Posterior vena cava (tissue), 2 donors: ENCODE measurements at regions not wholly inside any gene's neighbourhood (a gene's known extent, or its start where the extent isn't known, plus 50 kb on each side); places are given as distances from the start of the nearest gene placed in this dataset.
"Not testable (repeated sequence)": the region's sequence is repeated elsewhere in the genome, so short reads cannot be mapped to it uniquely, and the experiment has no call there.

ENCODE experiments used
- DNase-seq: peaks from one replicate; pipeline ENCODE4 v3.0.0-alpha.2; 2020; ENCODE audit warnings: low spot score
- intact Hi-C, 2 donors: fragments of 100-400 bp; cut with DNase I; formaldehyde crosslinking; loops; one replicate each; pipeline versions ENCODE4 v1.14.1 to v1.14.2; 2022 to 2023
- donor health status: DM: yes; HTN: yes; CAD: no.
- donor health status: DM: yes; HTN: yes; CAD: no.

GRCh38 chr1:95503278-95504030 is 269.4 kb downstream of the RWDD3 start:
- DNase-seq, result no peak
- intact Hi-C loops, result no loop called here

DNA sequence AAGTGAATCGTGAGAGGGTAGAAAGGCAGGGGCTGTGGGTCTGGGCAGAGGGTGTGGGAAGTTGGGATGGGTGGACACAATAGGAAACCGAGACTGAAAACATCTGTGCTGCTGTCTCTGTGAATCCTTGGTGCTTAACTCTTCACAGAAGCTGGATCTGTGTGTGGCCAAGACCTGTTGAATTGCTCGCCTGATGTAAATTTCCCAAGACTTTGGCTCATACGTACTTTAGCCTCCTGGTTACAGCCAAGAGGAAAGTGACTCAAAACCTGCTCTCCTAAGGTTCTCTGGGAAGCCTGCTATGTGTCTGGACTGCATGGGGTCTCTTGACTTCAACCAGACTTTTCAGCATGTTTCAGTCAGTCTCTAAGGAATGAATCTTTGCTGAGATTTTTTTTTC is 270.3 kb downstream of the RWDD3 start:
- DNase-seq, result no peak
- intact Hi-C loops, result no loop called here

DNA sequence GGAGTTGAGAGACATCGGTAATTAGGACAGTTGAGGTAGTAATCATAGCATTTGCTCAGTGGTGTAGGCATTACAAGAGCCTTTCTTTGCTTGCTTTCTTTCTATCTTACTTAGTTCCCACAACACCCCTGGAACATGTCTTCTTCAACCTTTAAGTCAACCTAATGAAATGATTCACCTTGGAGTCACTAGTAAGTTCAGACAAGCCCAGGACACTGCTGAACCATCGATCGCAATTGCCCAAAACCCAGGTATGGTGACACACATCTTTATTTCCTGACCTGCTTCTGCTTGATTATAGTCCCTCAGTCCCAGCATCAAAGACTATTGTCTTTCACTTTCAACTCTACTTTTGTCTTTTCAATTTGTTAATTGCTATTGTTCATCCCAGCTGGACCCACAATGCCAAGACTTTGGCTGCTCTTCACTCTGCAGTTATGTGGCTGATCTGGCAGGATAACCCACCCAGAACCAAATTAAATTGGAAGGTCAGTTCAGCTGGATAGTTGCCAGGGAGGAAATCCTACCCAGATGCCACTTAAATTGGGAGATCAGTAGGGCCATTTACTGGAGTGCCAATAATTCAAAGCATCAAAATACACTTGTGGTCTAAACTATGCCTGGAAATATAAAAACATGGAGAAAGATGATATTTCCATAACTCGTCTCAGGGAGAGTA is 272.9 kb downstream of the RWDD3 start:
- DNase-seq, result no peak
- intact Hi-C loops, result no loop called here

GRCh38 chr1:95509989-95510388 is 276.0 kb downstream of the RWDD3 start:
- DNase-seq, result no peak
- intact Hi-C loops, result no loop called here

DNA sequence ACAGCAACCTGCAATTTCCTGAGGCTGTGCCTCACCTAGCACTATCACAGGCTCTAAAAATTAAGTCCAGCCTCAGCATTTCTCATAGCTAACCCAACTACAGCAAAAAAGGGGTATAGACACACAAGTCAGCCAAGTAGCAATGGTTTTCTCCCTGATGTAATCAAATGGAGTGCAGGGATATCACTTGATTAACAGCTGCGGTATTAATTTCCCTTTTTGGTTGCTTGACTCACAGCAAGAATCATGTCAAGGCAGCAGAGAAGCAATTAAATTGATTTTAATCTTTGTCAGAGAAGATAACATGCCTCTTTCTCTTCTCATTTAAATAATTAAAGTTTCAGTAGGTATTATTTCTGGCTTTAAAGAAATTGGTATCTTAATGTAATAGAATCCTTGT is 278.9 kb downstream of the RWDD3 start:
- intact Hi-C loops, result no loop called here
- no peak for DNase-seq

- intact Hi-C loops, result no loop called here
- no peak for DNase-seq
Observed at GRCh38 chr1:95517506-95517905, 283.5 kb downstream of the RWDD3 start.

- no peak for DNase-seq
- intact Hi-C loops, result no loop called here
Observed at GRCh38 chr1:95518310-95518709, 284.3 kb downstream of the RWDD3 start.

DNA sequence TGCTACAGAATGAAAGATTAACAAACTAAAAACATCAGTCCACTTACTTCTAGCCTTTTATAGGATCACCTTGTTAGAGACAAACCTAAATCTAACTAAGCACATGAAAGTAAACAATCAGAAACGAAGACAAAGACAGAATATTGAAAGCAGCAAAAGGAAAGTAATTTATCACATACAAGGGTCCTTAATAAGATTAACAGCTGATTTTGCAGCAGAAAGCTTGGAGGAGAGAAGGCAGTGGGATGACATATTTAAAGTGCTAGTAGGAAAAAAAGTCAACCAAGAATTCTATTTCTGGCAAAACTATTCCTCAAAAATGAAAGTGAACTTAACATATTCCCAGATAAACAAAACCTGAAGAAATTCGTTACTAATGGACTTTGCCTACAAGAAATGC is 286.4 kb downstream of the RWDD3 start:
- DNase-seq, result no peak
- intact Hi-C loops, result no loop called here

GRCh38 chr1:95532335-95532734 is 298.3 kb downstream of the RWDD3 start:
- intact Hi-C loops, result no loop called here
- no peak for DNase-seq

GRCh38 chr1:95534985-95535384 is 301.0 kb downstream of the RWDD3 start:
- no peak for DNase-seq
- intact Hi-C loops, result no loop called here

GRCh38 chr1:95535614-95536013 is 301.6 kb downstream of the RWDD3 start:
- no peak for DNase-seq
- intact Hi-C loops, result no loop called here

DNA sequence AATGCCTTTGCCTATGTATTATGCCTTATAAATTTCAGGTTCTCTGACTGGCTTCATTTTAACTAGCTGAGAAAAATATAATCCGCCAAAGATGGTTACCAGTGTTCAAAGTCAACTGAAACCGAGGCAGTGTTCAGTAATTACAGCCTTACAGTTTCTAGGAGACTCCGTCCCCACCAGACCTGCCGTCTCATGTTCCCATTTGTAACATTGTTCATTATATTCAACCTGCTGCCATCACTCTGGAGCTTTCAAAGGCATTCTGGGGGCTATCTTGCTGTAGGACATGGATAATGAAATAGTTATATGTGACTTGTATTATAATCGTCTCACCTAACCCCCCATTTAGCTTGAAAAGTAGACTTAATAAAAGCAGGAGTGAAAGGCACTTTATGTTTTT is 302.5 kb downstream of the RWDD3 start:
- DNase-seq, result no peak
- intact Hi-C loops, result no loop called here

DNA sequence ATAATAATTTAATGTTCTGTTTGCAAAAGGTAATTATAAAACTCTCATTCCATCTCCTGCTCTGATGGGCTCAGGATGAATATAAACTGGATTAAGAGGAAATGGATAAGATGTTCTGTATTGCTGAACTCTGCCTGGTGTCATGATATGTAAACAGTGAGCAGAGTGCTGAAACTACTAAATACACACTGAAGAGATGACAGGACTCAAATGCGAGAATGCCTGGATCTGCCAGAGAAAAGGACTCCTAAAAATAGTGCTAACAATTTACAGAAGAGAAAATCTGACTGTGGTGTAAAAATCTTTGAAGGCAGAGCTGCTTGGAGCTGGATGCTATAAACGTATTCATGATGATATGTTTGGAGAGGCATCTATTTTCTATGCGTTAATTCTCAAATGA is 303.2 kb downstream of the RWDD3 start:
- no peak for DNase-seq
- intact Hi-C loops, result no loop called here

DNA sequence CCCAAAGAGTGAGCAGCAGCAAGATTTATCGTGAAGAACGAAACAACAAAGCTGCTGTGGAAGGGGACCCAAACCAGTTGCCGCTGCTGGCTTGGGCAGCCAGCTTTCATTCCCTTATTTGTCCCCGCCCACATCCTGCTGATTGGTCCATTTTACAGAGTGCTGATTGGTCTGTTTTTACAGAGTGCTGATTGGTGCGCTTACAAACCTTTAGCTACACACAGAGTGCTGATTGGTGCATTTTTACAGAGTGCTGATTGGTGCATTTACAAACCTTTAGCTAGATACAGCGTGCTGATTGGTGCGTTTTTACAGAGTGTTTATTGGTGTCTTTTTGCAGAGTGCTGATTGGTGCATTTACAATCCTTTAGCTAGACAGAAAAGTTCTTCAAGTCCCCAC is 304.2 kb downstream of the RWDD3 start:
- intact Hi-C loops, DNase-seq: not testable (repeated sequence)

GRCh38 chr1:95542936-95543335 is 308.9 kb downstream of the RWDD3 start:
- intact Hi-C loops, result no loop called here
- DNase-seq, result no peak

GRCh38 chr1:95547005-95547404 is 313.0 kb downstream of the RWDD3 start:
- intact Hi-C loops, result no loop called here
- DNase-seq, result no peak

DNA sequence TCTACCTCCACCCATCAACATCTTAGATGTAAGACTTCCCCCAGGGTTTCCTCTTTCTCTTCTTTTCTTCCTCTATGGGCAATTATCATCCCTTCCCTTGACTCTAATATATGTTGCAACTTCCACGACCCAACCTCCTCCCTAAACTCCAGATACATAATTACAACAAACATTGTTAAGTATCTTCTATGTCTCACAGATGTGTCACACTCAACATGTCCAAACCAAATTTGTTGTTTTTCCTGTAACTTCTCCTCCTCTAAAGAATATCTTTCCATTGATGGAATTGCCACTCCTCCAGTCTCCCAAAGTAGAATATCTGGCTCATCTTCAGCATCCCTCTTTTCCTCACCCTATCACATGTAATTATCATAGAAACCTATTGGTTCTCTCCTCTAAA is 314.2 kb downstream of the RWDD3 start:
- intact Hi-C loops, result no loop called here
- no peak for DNase-seq

- no peak for DNase-seq
- intact Hi-C loops, result no loop called here
Observed at GRCh38 chr1:95551201-95551600, 317.2 kb downstream of the RWDD3 start.

- DNase-seq, result no peak
- intact Hi-C loops, result no loop called here
Observed at GRCh38 chr1:95553595-95553994, 319.6 kb downstream of the RWDD3 start.

- no peak for DNase-seq
- intact Hi-C loops, result no loop called here
Observed at GRCh38 chr1:95554408-95554807, 320.4 kb downstream of the RWDD3 start.

DNA sequence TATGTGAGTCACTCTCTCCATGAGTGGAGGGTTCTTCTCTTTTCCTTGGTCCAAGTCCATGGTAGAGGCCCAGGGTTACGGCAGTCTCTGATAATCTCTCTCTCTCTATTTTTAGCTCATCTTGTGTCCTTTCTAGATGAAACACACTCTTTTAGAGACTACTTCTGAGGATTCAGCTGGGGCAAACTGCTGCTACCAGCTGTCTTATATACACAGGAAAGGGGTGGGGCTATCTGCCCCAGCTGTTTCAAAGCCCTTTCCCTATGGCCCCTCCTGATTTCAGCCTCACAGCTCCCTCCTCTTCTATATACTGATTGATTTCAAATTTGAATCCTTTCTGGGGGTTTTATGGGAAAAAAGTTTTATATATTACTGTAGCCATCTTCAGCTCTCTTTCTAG is 324.8 kb downstream of the RWDD3 start:
- no peak for DNase-seq
- intact Hi-C loops, result no loop called here
